ENCODE measurements at regions not wholly inside any gene's neighbourhood (a gene's known extent, or its start where the extent isn't known, plus 50 kb on each side); places are given as distances from the start of the nearest gene placed in this dataset.

- Histone ChIP-seq H3K27ac (ENCODE audit: low read length) (no peak overlapping the region), H3K9ac (ENCODE audit: low read length) (no peak overlapping the region)
- no peak for TF ChIP-seq CTCF (IDR thresholded peaks at IDR 0.05; ENCODE audit: low read depth, low read length)
- no peak for TF ChIP-seq EZH2phosphoT487 (IDR thresholded peaks at IDR 0.05; ENCODE audit: low read depth)
Measured at GRCh38 chr21:43328185-43328957, 98.6 kb downstream of the SIK1 start.

GRCh38 chr21:43325968-43326715 lies 100.8 kb downstream of the SIK1 start:
- Histone ChIP-seq H3K4me1 (ENCODE audit: low read length) (peaks cover 14% of the 10 kb centered on the region), H3K9ac (ENCODE audit: low read length) (no peak overlapping the region), H3K4me3 (ENCODE audit: low read length) (no peak overlapping the region), H3K36me3 (replicated peaks; ENCODE audit: low read depth, low read length) (no peaks in the 10 kb centered on the region), H2AFZ (ENCODE audit: low read depth, low read length) (no peak overlapping the region), H3K27me3 (ENCODE audit: low read depth, low read length) (no peaks in the 10 kb centered on the region), H3K4me2 (ENCODE audit: low read length) (peak overlapping the region; percentile 35), H3K9me3 (ENCODE audit: insufficient read depth, low read length) (no peaks in the 10 kb centered on the region), H4K20me1 (ENCODE audit: insufficient read depth, low read length) (no peaks in the 10 kb centered on the region), H3K79me2 (ENCODE audit: low read length) (no peaks in the 10 kb centered on the region), H3K27ac (ENCODE audit: low read length) (no peak overlapping the region)
- no peak for TF ChIP-seq CTCF (IDR thresholded peaks at IDR 0.05; ENCODE audit: low read depth, low read length)
- TF ChIP-seq EZH2phosphoT487 (IDR thresholded peaks at IDR 0.05; ENCODE audit: low read depth): no peak

More at GRCh38 chr21:43328185-43328957, 98.6 kb downstream of the SIK1 start:
- no peak overlapping the region for H3K4me2 ChIP-seq (ENCODE audit: low read length)
- H3K36me3 ChIP-seq (replicated peaks; ENCODE audit: low read depth, low read length): no peaks in the 10 kb centered on the region
- no peaks in the 10 kb centered on the region for H3K79me2 ChIP-seq (ENCODE audit: low read length)
- H3K4me3 ChIP-seq (ENCODE audit: low read length): no peak overlapping the region
- no peaks in the 10 kb centered on the region for H4K20me1 ChIP-seq (ENCODE audit: insufficient read depth, low read length)
- no peak overlapping the region for H2AFZ ChIP-seq (ENCODE audit: low read depth, low read length)
- H3K9me3 ChIP-seq (ENCODE audit: insufficient read depth, low read length): no peaks in the 10 kb centered on the region
- no peaks in the 10 kb centered on the region for H3K27me3 ChIP-seq (ENCODE audit: low read depth, low read length)
- H3K4me1 ChIP-seq (ENCODE audit: low read length): peaks cover 14% of the 10 kb centered on the region

- H3K9ac ChIP-seq (ENCODE audit: low read length): no peak overlapping the region
- H3K79me2 ChIP-seq (ENCODE audit: low read length): no peaks in the 10 kb centered on the region
- no peaks in the 10 kb centered on the region for H4K20me1 ChIP-seq (ENCODE audit: insufficient read depth, low read length)
- no peak overlapping the region for H2AFZ ChIP-seq (ENCODE audit: low read depth, low read length)
- no peak overlapping the region for H3K27ac ChIP-seq (ENCODE audit: low read length)
- H3K27me3 ChIP-seq (ENCODE audit: low read depth, low read length): no peaks in the 10 kb centered on the region
- no peaks in the 10 kb centered on the region for H3K9me3 ChIP-seq (ENCODE audit: insufficient read depth, low read length)
- no peak for TF ChIP-seq EZH2phosphoT487 (IDR thresholded peaks at IDR 0.05; ENCODE audit: low read depth)
- no peak for TF ChIP-seq CTCF (IDR thresholded peaks at IDR 0.05; ENCODE audit: low read depth, low read length)
- peaks cover 14% of the 10 kb centered on the region for H3K4me1 ChIP-seq (ENCODE audit: low read length)
- H3K4me2 ChIP-seq (ENCODE audit: low read length): no peak overlapping the region
- no peak overlapping the region for H3K4me3 ChIP-seq (ENCODE audit: low read length)
- no peaks in the 10 kb centered on the region for H3K36me3 ChIP-seq (replicated peaks; ENCODE audit: low read depth, low read length)
Measured at GRCh38 chr21:43325036-43325435, 101.9 kb downstream of the SIK1 start.

- Histone ChIP-seq H3K4me3 (ENCODE audit: low read length) (no peak overlapping the region), H3K36me3 (replicated peaks; ENCODE audit: low read depth, low read length) (no peaks in the 10 kb centered on the region), H2AFZ (ENCODE audit: low read depth, low read length) (no peak overlapping the region), H3K4me1 (ENCODE audit: low read length) (peaks cover 15% of the 10 kb centered on the region), H3K79me2 (ENCODE audit: low read length) (no peaks in the 10 kb centered on the region), H3K4me2 (ENCODE audit: low read length) (no peak overlapping the region), H3K9ac (ENCODE audit: low read length) (no peak overlapping the region), H3K9me3 (ENCODE audit: insufficient read depth, low read length) (no peaks in the 10 kb centered on the region), H4K20me1 (ENCODE audit: insufficient read depth, low read length) (no peaks in the 10 kb centered on the region), H3K27me3 (ENCODE audit: low read depth, low read length) (no peaks in the 10 kb centered on the region), H3K27ac (ENCODE audit: low read length) (no peak overlapping the region)
- TF ChIP-seq EZH2phosphoT487 (IDR thresholded peaks at IDR 0.05; ENCODE audit: low read depth) (no peak), CTCF (IDR thresholded peaks at IDR 0.05; ENCODE audit: low read depth, low read length) (no peak)
Measured at GRCh38 chr21:43324596-43324995, 102.3 kb downstream of the SIK1 start.
